ENCODE measurements at regions not wholly inside any gene's neighbourhood (a gene's known extent, or its start where the extent isn't known, plus 50 kb on each side); places are given as distances from the start of the nearest gene placed in this dataset.

DNA sequence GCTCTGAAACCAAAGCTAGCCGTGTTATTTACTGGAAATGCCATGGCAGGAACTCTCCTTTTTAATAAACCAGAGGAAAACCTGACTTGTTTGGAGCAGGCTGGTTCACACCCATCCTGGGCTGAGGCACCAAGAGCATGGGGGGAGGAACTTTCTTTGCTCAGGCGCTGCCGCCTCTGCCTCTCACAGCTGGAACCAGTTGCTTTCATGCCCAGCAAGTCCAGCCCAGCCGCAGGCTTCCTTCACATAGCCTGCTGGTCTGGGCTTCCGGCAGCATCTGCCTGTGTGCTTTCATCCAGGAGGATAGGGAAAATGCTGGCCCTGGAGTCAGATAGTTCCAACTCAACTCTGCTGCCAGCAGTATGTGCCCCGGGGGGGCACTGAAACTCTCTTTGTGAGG is 88.1 kb upstream of the ASIC2 start (continued):
- TF ChIP-seq, protein P1, sequence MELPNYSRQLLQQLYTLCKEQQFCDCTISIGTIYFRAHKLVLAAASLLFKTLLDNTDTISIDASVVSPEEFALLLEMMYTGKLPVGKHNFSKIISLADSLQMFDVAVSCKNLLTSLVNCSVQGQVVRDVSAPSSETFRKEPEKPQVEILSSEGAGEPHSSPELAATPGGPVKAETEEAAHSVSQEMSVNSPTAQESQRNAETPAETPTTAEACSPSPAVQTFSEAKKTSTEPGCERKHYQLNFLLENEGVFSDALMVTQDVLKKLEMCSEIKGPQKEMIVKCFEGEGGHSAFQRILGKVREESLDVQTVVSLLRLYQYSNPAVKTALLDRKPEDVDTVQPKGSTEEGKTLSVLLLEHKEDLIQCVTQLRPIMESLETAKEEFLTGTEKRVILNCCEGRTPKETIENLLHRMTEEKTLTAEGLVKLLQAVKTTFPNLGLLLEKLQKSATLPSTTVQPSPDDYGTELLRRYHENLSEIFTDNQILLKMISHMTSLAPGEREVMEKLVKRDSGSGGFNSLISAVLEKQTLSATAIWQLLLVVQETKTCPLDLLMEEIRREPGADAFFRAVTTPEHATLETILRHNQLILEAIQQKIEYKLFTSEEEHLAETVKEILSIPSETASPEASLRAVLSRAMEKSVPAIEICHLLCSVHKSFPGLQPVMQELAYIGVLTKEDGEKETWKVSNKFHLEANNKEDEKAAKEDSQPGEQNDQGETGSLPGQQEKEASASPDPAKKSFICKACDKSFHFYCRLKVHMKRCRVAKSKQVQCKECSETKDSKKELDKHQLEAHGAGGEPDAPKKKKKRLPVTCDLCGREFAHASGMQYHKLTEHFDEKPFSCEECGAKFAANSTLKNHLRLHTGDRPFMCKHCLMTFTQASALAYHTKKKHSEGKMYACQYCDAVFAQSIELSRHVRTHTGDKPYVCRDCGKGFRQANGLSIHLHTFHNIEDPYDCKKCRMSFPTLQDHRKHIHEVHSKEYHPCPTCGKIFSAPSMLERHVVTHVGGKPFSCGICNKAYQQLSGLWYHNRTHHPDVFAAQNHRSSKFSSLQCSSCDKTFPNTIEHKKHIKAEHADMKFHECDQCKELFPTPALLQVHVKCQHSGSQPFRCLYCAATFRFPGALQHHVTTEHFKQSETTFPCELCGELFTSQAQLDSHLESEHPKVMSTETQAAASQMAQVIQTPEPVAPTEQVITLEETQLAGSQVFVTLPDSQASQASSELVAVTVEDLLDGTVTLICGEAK (IDR thresholded peaks at IDR 0.05; ENCODE audit: borderline replicate concordance), result no peak
- no peak for TF ChIP-seq SP1 (IDR thresholded peaks at IDR 0.05; ENCODE audit: low read depth, low read length)
- TF ChIP-seq GATAD2B (conservative IDR thresholded peaks at IDR 0.05; ENCODE audit: low read depth), result no peak
- TF ChIP-seq CREM (IDR thresholded peaks at IDR 0.05; ENCODE audit: low read depth), result no peak
- TF ChIP-seq, protein P2, sequence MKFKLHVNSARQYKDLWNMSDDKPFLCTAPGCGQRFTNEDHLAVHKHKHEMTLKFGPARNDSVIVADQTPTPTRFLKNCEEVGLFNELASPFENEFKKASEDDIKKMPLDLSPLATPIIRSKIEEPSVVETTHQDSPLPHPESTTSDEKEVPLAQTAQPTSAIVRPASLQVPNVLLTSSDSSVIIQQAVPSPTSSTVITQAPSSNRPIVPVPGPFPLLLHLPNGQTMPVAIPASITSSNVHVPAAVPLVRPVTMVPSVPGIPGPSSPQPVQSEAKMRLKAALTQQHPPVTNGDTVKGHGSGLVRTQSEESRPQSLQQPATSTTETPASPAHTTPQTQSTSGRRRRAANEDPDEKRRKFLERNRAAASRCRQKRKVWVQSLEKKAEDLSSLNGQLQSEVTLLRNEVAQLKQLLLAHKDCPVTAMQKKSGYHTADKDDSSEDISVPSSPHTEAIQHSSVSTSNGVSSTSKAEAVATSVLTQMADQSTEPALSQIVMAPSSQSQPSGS (IDR thresholded peaks at IDR 0.05; ENCODE audit: low read length), result no peak
- TF ChIP-seq HCFC1 (IDR thresholded peaks at IDR 0.05; ENCODE audit: low read length), result no peak
- no peak for TF ChIP-seq SUZ12 (IDR thresholded peaks at IDR 0.05; ENCODE audit: unreplicated experiment)
- TF ChIP-seq ASH2L (IDR thresholded peaks at IDR 0.05; ENCODE audit: borderline replicate concordance, low read depth), result no peak

DNA sequence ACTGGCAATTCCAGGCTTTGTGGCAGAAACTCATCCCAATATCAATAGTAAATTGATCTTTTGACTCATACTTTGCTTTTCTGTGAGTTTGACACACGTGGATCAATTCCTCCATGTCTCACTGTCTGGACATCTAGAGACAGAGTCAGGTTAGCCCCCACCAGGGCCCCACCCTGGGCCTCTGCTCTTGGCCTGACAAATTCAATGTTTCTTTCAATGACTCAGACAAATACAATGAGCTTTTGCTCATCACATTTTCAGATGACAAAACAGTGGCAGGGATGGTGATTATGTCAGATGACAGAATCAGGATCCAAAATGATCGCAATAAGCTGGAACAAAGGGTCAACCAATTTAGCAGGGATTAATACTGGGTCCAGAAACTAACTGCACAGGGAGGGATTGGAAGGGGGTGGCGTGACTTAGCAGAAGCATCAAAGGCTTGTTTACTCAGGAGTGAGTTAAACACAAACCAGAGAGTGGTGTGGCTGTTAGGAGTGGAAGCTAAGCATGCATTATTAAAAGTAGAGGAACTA is 90.5 kb upstream of the ASIC2 start:
- FAIRE-seq (no peak), ATAC-seq (no peak), DNase-seq (ENCODE audit: low read depth, low spot score) (no peak)
- Histone ChIP-seq H3K4me2 (ENCODE audit: control insufficient read depth, insufficient read depth) (no peak overlapping the region), H3K79me2 (ENCODE audit: control insufficient read depth, insufficient read depth, low read length) (no peaks in the 10 kb centered on the region), H3K27me3 (replicated peaks in 1 of 2; ENCODE audit: control insufficient read depth in 2 of 2, insufficient read depth in 2 of 2, low read length in 1 of 2) (0 out of 4 replicates have a peak, but pooled peaks cover 0 to 3% of the 10 kb centered on the region in 2 experiments), H3K27ac (ENCODE audit: control insufficient read depth, insufficient read depth) (no peak overlapping the region), H3K36me3 (ENCODE audit: control insufficient read depth in 2 of 2, insufficient read depth in 2 of 2, low read length in 1 of 2) (no peaks in the 10 kb centered on the region), H2AFZ (ENCODE audit: control insufficient read depth, low read depth, low read length) (no peak overlapping the region), H3K4me3 (no peak overlapping the region), H3K4me1 (ENCODE audit: control insufficient read depth, insufficient read depth, low read length) (no peaks in the 10 kb centered on the region), H4K20me1 (ENCODE audit: control insufficient read depth, insufficient read depth) (no peaks in the 10 kb centered on the region), H3K9ac (ENCODE audit: control insufficient read depth, insufficient read depth, low read length) (no peak overlapping the region), H3K9me3 (replicated peaks; ENCODE audit: control insufficient read depth, insufficient read depth, low read length) (no peaks in the 10 kb centered on the region)
- WGBS (ENCODE audit: insufficient coverage, insufficient replicate concordance, low lambda C conversion rate, missing lambda C conversion rate), result 0% methylated on average over 3 of the region's 3 CpGs
- in situ Hi-C loops (cut with MboI) (no loop called here), intact Hi-C loops (cut with micrococcal nuclease; ENCODE audit: unreplicated experiment) (no loop called here)
- TF ChIP-seq SREBF1 (IDR thresholded peaks at IDR 0.05; ENCODE audit: low read length) (no peak), MXI1 (IDR thresholded peaks at IDR 0.05; ENCODE audit: low read depth, low read length) (no peak)
- RAD21 ChIA-PET (ENCODE audit: unreplicated experiment), result no interaction called here
- SMC1A ChIA-PET (ENCODE audit: uncharacterized antibody, unreplicated experiment), result no interaction called here
- BruUV-seq (replicated peaks), result no TSS peak
- CTCF ChIA-PET, result no interaction called here
- POLR2A ChIA-PET, result no interaction called here

Data from GM12878 (cell line).